Sigmoid colon (tissue), 4 donors: ENCODE measurements at regions not wholly inside any gene's neighbourhood (a gene's known extent, or its start where the extent isn't known, plus 50 kb on each side); places are given as distances from the start of the nearest gene placed in this dataset.

Source experiments
- CTCF ChIP-seq, 4 experiments: fragments of 450-650 bp in 3 of 4; fragments of 200-600 bp in 1 of 4; IDR thresholded peaks; one replicate each; pipeline ENCODE4 v1.5.1; 2016 to 2019; ENCODE audit warnings: antibody characterized with exemption in 4 of 4, mild to moderate bottlenecking in 3 of 4, moderate library complexity in 2 of 4
- EP300 ChIP-seq, 4 donors: sonication (generic); formaldehyde crosslinking; IDR thresholded peaks; one replicate each; pipeline ENCODE4 v1.6.1; 2017; ENCODE audit warnings: antibody characterized with exemption in 4 of 4
- POLR2A ChIP-seq, 2 donors: fragments of 450-650 bp; IDR thresholded peaks; one replicate each; pipeline ENCODE4 v1.6.1; 2016; ENCODE audit warnings: antibody characterized with exemption in 2 of 2, mild to moderate bottlenecking in 2 of 2, moderate library complexity in 2 of 2
- POLR2AphosphoS5 ChIP-seq, 4 donors: sonication (generic); formaldehyde crosslinking; IDR thresholded peaks; one replicate each; pipeline ENCODE4 v1.6.1; 2017; ENCODE audit warnings: antibody characterized with exemption in 4 of 4

DNA sequence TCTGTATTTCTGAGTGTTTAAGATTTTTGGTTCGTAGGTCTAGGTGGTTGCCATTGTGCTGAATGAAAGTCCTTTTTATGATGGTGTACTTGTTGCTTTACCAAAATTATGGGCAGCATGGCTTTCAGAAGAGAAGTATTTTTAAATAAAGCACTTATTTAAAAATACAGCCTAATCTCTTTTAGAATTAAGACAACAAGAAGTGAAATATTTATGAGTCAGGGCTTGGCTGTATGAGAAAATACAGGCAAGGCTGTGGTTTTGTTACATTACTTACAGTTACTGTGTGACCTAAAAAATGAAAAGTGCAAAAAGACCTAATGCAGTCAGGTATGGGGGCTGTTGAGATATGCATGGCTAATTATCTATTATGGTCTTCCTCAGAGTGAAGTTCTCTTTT is 185.2 kb upstream of the PPP1R3A start:
- TF ChIP-seq POLR2A (IDR thresholded peaks at IDR 0.05) = no peak
- TF ChIP-seq POLR2AphosphoS5 (IDR thresholded peaks at IDR 0.05) = no peak
- no peak for TF ChIP-seq CTCF (IDR thresholded peaks at IDR 0.05)
- TF ChIP-seq EP300 (IDR thresholded peaks at IDR 0.05) = no peak
